GM19438 (cell line): ENCODE measurements at regions not wholly inside any gene's neighbourhood (a gene's known extent, or its start where the extent isn't known, plus 50 kb on each side); places are given as distances from the start of the nearest gene placed in this dataset.
"Not testable (repeated sequence)": the region's sequence is repeated elsewhere in the genome, so short reads cannot be mapped to it uniquely, and the experiment has no call there.

Source experiments
- ATAC-seq: cut with Tn5 transposase; IDR thresholded peaks from one replicate; pipeline ENCODE4 v1.9.1; 2021; ENCODE audit warnings: low read depth; ENCODE audit not compliant: unreplicated experiment

- ATAC-seq: no peak
Observed at GRCh38 chr1:101365878-101366277, 129.1 kb downstream of the S1PR1 start.

GRCh38 chr1:101366513-101367215, 129.8 kb downstream of the S1PR1 start:
- ATAC-seq: no peak

- ATAC-seq: no peak
Observed at GRCh38 chr1:101367630-101368029, 130.8 kb downstream of the S1PR1 start.

GRCh38 chr1:101370488-101370887, 133.7 kb downstream of the S1PR1 start:
- ATAC-seq: no peak

GRCh38 chr1:101371259-101371658, 134.4 kb downstream of the S1PR1 start:
- ATAC-seq: peak; percentile 91

- ATAC-seq: no peak
Observed at GRCh38 chr1:101373570-101373969, 136.8 kb downstream of the S1PR1 start.

GRCh38 chr1:101375448-101375847, 138.6 kb downstream of the S1PR1 start:
- ATAC-seq: not testable (repeated sequence)

GRCh38 chr1:101376121-101377083, 139.6 kb downstream of the S1PR1 start:
- ATAC-seq: no peak

- no peak for ATAC-seq
Observed at GRCh38 chr1:101377084-101377835, 140.4 kb downstream of the S1PR1 start.

GRCh38 chr1:101379037-101379436, 142.2 kb downstream of the S1PR1 start:
- no peak for ATAC-seq

- peak; percentile 98 for ATAC-seq
Observed at GRCh38 chr1:101379950-101380349, 143.1 kb downstream of the S1PR1 start.

- no peak for ATAC-seq
Observed at GRCh38 chr1:101382135-101382534, 145.3 kb downstream of the S1PR1 start.

GRCh38 chr1:101388904-101389546, 152.2 kb downstream of the S1PR1 start:
- ATAC-seq: peak; percentile 85

- ATAC-seq: no peak
Observed at GRCh38 chr1:101389547-101389929, 152.7 kb downstream of the S1PR1 start.

- no peak for ATAC-seq
Observed at GRCh38 chr1:101392552-101392951, 155.7 kb downstream of the S1PR1 start.

- no peak for ATAC-seq
Observed at GRCh38 chr1:101394041-101394440, 157.2 kb downstream of the S1PR1 start.

- ATAC-seq: no peak
Observed at GRCh38 chr1:101399222-101399621, 162.4 kb downstream of the S1PR1 start.

- ATAC-seq: no peak
Observed at GRCh38 chr1:101406271-101406670, 169.5 kb downstream of the S1PR1 start.

GRCh38 chr1:101406681-101407080, 169.9 kb downstream of the S1PR1 start:
- no peak for ATAC-seq

GRCh38 chr1:101407505-101408211, 170.8 kb downstream of the S1PR1 start:
- peak; percentile 69 for ATAC-seq
